GM04504 (cell line): ENCODE measurements at regions not wholly inside any gene's neighbourhood (a gene's known extent, or its start where the extent isn't known, plus 50 kb on each side); places are given as distances from the start of the nearest gene placed in this dataset.

Source experiments
- DNase-seq: peaks from one replicate; pipeline ENCODE4 v3.0.0-alpha.2; 2012; ENCODE audit warnings: low read depth

DNA sequence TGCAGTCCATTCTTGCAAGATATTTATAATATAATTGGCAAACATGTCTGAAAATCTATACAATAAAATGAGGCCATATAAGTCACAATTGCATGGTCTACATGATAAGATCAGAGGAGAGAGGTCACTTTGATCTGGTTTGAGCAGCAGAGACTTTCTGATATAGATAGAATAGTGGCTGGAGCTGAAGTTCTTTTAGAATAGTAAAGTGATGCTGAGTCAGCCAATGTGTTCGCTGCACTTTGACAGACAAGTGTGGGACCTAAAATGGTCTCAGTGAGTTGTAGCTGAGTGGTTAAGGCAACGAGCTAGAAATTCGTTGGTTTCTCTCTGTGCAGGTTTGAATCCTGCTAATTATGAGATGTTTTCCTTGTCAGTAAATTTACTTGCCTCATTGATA lies 257.0 kb upstream of the C11orf87 start:
- DNase-seq = no peak

DNA sequence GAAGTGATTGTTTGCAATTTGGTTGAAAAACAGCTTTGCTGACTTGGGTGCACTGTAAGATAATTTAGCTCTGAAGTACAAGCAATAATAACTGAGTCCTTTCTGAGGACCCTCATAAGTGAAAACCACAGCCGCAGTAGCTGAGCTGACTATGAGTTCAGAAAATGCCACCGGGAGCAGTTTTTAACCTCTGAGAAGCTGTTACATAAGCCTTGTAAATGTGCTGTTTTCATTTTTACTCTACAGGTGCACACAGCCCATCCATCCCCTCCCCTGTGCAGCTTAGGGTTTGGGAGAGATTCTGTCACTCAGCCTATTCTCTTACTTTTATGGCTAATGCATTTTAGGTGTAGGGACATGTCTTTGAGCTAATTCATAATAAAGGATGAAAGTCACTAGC lies 255.5 kb upstream of the C11orf87 start:
- DNase-seq = no peak

DNA sequence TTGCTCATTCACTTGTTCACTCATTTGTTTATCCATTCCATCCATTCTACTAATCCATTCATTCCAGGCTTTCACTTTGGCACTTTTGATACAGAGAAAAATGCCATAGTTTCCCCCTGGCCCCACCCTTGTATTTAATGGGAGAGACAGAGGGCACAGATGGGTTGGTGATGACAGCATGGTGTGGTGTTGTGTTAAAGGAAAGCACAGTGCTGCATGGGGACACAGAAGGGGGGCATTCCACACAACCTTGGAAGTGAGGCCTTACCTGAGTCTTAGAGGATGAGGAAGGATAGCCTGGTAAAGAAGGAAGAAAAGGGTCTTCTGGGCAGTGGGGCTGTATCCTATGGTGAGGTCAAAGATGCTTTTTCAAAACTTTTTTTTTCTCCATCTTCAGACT lies 248.5 kb upstream of the C11orf87 start:
- DNase-seq = no peak

DNA sequence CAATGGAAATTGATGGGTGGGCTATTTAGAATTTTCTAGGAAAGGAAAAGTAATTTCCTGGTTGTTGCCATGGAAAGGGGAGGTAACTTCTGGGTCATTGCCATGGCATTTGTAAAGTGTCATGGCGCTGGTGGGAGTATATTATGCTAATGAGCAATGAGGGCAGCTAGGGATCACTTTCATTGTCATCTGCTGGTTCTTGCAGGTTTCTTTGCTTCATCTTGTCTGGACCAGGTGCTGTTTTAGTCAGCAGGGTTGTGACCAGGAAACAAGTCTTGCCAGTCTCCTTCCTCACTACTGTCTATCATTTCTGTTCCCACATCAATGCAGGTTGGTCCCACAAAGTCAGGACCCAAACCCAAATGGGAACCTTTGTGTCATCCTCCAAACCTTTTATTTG lies 237.6 kb upstream of the C11orf87 start:
- DNase-seq = no peak

DNA sequence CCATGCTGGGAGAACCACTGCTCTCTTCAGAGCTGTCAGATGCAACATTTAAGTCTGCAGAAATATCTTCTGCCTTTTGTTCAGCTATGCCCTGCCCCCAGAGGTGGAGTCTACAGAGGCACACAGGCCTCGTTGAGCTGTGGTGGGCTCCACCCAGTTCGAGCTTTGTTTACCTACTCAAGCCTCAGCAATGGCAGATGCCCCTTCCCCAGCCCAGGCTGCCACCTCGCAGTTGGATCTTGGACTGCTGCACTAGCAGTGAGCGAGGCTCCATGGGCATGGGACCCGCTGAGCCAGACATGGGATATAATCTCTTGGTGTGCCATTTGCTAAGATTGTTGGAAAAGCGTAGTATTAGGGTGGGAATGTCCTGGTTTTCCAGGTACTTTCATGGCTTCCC lies 229.1 kb upstream of the C11orf87 start:
- no peak for DNase-seq

DNA sequence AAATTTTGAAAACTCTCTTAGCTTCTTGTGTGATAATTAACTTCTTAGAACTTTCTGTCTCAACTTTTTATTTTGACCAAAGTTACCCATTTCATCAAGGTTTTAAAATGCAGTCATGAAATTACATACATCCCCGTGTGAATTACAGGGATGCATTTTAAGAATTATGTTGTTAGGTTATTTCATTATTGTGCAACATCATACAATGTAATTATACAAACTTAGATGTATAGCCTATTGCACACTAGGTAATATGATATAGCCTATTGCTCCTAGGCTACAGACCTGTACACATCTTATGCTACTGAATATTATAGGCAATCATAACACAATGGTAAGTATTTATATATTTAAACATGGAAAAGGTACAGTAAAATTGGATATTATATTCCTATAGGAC lies 228.1 kb upstream of the C11orf87 start:
- DNase-seq = no peak

DNA sequence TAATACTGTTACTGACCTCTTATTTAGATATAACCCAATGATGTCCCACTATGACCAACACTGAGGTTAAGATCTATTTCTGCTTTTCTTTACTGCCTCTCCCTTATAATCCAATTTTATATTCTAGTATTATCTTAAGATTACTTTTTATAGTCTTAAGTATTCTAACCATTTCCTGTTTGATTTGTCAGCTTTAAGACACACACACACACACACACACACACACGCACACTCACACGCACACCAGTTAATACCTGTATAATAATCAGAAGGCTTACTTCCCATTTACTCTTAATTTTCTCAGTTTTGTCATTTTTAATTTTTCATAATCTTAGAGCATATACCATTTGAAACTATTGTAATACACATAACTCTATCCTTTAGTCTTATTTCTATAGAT lies 226.0 kb upstream of the C11orf87 start:
- DNase-seq = no peak

DNA sequence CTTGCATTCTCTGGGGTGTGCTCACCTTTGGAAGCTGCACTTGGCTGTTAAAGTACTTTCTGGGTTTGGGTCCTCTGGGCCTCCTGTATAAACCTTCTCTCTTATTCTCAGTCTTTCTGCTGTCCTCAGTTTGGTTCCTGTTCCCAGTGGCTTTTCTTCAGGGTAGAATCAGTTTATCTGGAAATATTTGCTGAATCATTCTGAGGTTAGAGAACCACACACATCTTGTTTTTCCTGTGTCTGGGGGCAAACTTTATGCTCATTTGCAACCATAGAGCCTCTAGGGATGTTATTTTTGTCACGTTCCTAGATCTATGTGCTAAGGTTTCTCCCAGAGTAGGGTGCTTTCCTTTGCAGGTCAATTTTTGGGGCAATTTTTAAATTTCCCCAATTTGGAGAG lies 224.3 kb upstream of the C11orf87 start:
- peak; percentile 13 for DNase-seq

DNA sequence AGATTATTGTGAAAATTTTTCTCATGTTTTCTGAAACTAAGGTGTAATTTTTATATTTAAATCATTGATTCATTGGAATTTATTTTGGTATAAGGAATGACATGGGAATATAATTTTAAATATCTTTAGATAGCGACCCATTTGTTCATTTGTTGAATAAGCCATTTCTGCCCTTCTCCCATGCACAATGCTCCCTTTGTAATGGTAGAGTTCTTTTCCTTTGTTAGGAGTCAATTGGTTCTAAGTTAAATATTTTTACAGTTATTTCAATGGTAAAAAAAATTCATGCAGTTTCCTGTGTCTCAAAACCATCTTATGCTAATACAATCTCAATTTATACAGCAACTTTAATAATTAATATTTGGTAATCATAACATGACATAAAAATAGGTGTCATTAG lies 218.8 kb upstream of the C11orf87 start:
- no peak for DNase-seq

DNA sequence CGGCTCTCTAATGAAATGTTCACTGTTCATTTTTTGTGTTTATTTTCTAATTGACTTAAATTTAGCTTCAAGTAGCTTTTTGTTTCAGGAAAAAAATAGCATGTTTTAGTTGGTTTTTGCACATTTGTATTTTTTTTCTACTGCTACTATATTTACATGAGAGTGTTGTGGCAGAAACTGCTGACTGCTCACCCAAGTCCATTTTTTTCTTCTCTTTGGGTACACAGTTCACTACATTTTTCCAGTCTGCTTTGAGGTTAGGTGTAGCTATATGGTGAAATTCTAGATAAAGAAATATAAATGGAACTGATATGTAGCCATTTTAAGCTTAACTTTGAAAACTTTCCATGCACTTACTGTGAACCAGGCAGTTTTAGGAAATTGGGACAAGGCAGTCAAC lies 216.7 kb upstream of the C11orf87 start:
- DNase-seq = no peak

DNA sequence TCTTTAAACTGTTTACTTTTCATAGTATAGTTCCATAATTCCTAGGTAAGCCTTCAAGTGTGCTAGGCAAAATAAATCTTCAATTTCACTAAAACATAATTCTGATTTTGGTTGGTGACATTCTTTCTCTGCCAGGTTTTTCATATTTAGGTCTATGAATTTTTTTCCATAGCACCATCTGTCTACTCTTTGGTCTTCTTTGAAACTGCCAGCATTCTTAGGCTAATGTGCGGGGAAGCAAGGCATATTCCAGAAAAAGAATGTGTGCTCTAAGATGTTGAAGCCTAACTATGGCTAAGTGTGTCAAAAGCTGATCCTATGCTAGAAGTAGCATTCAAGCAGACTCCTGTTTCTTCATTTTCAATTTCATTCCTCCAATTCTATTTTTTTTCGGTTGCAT lies 213.9 kb upstream of the C11orf87 start:
- DNase-seq = no peak

DNA sequence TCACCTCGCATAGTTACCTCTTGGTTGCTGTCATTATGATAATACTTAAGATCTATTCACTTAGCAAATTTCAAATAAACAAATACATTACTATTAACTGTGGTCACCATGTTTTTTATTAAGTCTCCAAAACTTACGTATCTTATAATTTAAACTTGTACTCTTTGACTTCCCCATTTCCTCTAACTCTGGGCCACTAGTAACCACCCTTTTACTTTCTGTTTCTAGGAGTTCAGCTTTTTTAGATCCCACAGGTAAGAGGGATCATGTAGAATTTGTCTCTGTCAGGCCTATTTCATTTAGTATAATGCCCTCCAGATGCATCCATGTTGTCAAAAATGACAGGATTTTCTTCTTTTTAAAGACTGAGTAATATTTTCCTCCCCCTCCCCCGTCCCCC lies 212.4 kb upstream of the C11orf87 start:
- no peak for DNase-seq

DNA sequence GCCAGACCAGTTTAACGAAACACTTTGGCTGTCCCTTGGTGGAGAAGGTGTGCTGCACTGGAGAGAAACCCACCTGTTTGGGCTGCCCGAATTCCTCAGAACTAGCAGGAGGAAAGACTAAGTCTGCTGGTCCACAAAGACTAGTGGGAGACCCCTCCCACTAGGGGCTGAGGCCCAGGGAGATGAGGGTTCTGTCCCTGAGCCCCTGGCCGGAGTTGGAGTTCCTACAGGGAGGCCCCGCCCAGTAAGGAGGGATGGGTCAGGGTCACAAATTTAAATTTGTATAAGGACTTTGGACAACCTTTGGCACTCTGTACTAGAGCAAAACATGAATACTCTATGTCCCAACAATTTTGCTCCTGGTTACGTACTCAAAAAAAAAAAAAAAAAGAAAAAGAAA lies 200.8 kb upstream of the C11orf87 start:
- no peak for DNase-seq

DNA sequence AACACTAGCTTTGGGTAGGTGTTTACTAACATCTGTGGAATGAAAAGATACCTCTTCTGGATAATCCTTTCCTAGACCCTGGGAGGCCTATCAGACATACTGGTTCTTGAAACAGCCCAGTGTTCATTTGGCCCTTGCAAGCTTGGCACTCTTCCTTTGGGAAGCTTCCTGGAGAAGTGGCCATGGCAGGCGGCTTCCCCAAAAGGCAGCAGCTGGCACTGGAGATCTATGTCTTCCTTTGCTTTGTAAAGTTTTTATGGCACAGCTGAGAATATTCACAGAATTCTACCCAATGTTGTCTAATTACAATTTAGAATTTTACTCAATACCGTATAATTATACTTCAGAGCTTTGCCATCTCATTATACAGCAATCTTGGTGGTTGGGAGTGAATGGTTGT lies 199.2 kb upstream of the C11orf87 start:
- DNase-seq = no peak

DNA sequence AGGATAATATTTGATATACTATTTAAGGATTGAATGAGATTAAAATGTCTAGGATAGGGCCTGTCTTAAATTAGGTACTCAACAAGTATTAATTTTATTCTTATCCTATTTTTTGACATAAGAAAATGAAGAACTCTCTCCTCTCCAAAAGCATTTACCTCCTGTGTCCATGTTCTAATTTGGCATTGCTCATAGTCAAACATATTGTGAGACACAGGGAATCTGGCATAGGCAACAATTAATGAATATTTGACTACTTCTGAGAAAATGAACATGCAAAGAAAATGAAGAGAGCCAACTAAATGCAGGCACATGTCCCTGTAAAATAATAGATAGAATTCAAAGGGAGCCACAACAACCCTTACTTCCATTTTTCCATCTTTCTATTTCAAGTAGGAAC lies 198.5 kb upstream of the C11orf87 start:
- DNase-seq = no peak

DNA sequence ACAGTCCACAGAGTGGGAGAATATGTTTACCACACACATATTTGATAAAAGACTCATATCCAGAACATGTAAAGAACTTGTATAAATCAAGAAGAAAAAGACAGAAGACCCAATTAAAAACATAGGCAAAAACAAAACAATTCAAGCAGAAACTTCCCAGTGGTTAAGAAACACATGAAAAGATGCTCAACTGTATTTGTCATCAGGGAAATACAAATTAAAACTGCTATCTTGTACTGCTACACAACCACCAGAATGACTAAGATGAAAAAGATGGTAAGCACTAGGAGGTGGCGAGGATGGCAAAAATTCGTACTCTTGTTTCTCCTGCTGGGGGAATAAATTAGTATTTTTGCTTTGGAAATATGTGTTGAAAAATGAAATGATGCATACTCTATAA lies 192.3 kb upstream of the C11orf87 start:
- peak; percentile 58 for DNase-seq

DNA sequence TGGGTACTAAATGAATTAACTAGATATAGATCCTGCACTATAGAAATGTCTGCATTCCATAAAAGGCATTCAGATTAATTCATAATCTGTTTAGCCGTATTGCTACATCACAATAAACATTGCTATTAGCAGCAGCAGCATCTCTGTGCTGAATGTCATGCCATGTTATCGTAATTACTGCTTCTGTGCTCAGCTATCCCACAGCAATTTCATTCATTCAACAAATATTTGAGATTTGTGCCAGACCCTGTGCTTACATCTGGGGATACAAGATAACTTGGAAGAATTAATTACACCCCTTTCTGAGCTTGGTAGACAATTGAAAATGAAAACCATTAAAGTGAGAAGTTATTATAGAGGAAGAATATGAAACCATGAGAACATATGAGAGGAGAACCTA lies 185.8 kb upstream of the C11orf87 start:
- DNase-seq = no peak

DNA sequence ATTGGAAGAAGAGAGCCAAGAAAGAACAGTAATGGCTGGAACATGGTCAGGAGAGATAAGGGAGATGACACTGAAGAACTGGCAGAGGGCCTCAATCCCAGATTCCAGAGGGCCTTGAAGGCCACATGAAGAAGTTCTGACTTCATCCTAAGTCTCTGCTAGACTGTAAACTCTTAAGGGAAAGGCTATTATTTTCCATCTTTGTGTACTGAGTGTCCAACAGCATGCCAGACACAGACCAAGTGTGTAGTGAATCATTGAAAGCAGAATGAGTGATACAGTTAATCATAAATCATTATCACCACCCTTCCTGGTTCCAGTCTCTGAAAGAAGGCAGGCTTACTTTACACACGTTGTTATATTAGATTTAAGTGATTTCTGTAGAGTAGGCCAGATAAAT lies 185.3 kb upstream of the C11orf87 start:
- DNase-seq = no peak

DNA sequence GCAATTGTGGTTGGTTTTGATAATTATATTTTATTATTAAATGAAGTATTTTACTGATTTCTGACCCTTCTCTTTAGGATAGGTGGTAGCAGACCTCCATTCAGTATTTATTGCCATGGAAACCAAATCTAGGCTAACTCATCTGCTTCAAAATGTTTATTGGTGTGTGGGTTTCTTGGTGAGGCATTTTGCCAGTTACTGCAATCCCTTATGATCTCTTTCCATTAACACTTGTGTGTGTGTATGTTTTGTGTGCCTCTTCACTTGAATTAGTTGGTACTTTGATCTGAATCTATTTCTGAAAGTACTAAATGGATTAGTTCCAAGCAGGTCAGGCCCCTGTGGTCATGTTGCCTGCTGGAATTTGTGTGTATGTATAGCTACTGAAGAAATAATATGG lies 184.4 kb upstream of the C11orf87 start:
- no peak for DNase-seq

DNA sequence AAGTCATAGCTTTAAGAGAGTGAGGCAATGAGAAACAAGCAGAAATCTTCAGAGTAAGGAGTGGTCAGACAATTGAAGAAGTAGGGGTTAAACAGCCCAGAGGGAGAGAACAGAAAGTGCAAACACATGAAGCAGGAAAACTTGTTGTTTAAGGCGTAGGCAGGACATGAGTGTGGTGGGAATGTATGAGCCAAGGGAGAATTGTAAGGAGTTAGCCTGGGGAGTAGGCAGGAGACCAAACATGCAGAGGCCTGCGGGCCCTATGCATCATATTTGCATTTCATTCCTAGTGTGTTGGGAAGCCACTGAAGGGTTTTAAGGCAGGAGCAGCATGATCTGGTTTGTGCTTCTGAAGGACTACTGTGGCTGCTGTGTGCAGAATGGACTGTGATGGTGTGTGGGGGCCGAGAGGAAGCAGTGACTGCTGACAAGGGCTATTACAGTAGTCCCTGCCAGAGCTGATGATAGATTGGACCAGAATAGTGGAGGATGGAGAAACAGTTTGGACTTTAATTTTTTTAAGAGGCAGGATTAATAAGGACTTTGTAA lies 179.9 kb upstream of the C11orf87 start:
- no peak for DNase-seq

DNA sequence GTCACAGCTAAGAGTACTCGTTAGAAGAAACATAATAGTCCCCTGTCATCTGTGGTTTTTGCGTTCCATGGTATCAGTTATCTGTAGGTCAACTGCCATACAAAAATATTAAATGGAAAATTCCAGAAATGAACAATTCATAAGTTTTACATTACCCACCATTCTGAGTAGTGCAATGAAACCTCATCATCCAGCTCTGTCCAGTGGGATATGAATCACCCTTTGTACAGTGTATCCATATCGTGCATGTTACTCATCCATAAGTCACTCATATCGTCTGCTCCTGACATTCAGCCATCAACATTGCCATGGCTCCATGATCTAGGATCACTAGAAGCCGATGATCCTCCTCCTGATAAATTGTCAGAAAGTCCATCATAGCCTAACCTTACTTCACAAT lies 174.9 kb upstream of the C11orf87 start:
- DNase-seq = no peak

DNA sequence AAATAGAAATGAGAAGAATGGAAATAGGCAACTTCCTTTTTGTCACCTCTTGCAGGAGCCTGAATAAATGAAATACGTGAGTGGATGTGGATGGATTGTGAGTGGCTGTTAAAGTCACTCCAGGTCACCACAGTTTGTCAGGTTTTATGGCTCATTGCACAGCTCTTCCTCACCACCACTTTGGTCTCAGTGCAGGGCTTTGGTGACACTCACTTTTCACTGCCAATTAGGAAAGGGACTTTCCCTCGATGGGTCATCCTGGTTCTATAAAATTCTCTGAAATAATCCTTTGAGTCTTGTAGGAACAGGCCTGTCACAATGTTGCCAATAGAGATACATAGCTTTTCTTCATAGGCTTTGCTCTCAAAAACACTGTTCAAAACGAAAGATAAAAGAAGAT lies 172.4 kb upstream of the C11orf87 start:
- DNase-seq = no peak

DNA sequence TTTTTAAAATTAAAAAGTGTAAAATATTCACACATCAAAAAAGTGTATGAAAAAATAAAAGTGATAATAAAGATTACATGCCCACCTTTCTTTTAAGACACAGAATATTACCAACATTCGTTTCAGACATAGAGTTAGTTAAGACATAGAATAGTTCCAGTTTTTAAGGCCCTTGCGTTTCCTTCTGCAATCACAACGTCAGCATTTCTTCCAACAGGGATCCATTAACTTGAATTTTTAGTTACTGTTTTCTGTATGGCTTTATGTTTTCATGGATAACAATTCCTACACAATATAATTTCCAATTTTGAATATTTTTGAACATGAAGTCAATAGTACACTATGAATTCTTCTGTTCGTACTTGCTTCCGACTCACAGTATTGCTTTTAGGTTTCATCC lies 170.8 kb upstream of the C11orf87 start:
- no peak for DNase-seq

DNA sequence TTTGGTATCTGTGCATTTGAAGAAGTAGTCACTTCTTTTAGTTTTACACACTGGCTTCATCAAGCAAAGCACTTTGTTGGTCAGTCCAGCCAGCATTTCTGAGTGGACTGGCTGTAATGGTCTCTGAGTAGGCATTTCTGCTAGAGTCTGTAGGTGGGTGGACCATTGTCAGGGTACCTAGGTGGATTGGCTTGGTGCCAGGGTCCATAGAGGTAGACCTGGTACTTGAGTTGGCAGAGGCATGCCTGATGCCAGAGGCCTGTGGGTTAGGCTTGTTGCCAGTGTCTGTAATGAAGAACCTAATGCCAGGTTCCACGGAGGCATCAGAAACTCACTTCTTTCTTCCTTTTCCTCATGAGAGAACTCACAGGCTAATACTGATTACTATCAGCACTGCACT lies 157.9 kb upstream of the C11orf87 start:
- no peak for DNase-seq
